Activated effector memory CD4-positive, alpha-beta T cell treated with anti-CD3 and anti-CD28 coated beads, Interleukin-2, amount 50 U/mL, for 16 hours (primary cell): ENCODE measurements at regions not wholly inside any gene's neighbourhood (a gene's known extent, or its start where the extent isn't known, plus 50 kb on each side); places are given as distances from the start of the nearest gene placed in this dataset.

Experiments
- DNase-seq: peaks from one replicate; pipeline ENCODE4 v3.0.0-alpha.2; 2020

- DNase-seq: no peak
These were observed 226.6 kb upstream of the AGAP1 start for GRCh38 chr2:235267251-235267650.

- DNase-seq: no peak
These were observed 225.3 kb upstream of the AGAP1 start for GRCh38 chr2:235268535-235268934.

GRCh38 chr2:235270291-235270690, 223.6 kb upstream of the AGAP1 start:
- DNase-seq: no peak

- peak; percentile 67 for DNase-seq
These were observed 222.9 kb upstream of the AGAP1 start for GRCh38 chr2:235270956-235271355.

GRCh38 chr2:235271936-235272335, 221.9 kb upstream of the AGAP1 start:
- no peak for DNase-seq

- DNase-seq: no peak
These were observed 219.8 kb upstream of the AGAP1 start for GRCh38 chr2:235274023-235274422.

- no peak for DNase-seq
These were observed 216.4 kb upstream of the AGAP1 start for GRCh38 chr2:235277485-235277884.

- no peak for DNase-seq
These were observed 215.0 kb upstream of the AGAP1 start for GRCh38 chr2:235278771-235279355.

GRCh38 chr2:235279965-235280364, 213.9 kb upstream of the AGAP1 start:
- no peak for DNase-seq

- DNase-seq: no peak
These were observed 210.6 kb upstream of the AGAP1 start for GRCh38 chr2:235283246-235283645.

- no peak for DNase-seq
These were observed 207.0 kb upstream of the AGAP1 start for GRCh38 chr2:235286622-235287374.

- no peak for DNase-seq
These were observed 206.5 kb upstream of the AGAP1 start for GRCh38 chr2:235287375-235287733.

GRCh38 chr2:235291461-235291860, 202.4 kb upstream of the AGAP1 start:
- no peak for DNase-seq

- DNase-seq: no peak
These were observed 200.8 kb upstream of the AGAP1 start for GRCh38 chr2:235293061-235293460.

GRCh38 chr2:235295831-235296230, 198.0 kb upstream of the AGAP1 start:
- no peak for DNase-seq

GRCh38 chr2:235300368-235301201, 193.3 kb upstream of the AGAP1 start:
- no peak for DNase-seq

GRCh38 chr2:235301202-235302076, 192.4 kb upstream of the AGAP1 start:
- DNase-seq: no peak

- DNase-seq: no peak
These were observed 191.6 kb upstream of the AGAP1 start for GRCh38 chr2:235302263-235302662.

- no peak for DNase-seq
These were observed 190.1 kb upstream of the AGAP1 start for GRCh38 chr2:235303499-235304291.

GRCh38 chr2:235305678-235306077, 188.2 kb upstream of the AGAP1 start:
- DNase-seq: no peak

GRCh38 chr2:235311044-235311443, 182.8 kb upstream of the AGAP1 start:
- DNase-seq: no peak

GRCh38 chr2:235312571-235312970, 181.3 kb upstream of the AGAP1 start:
- no peak for DNase-seq
